ENCODE measurements at regions not wholly inside any gene's neighbourhood (a gene's known extent, or its start where the extent isn't known, plus 50 kb on each side); places are given as distances from the start of the nearest gene placed in this dataset.

- no peak for TF ChIP-seq ZBTB7A (IDR thresholded peaks at IDR 0.05; ENCODE audit: low read depth)
- peak; percentile 10; the same call in 1 of the 2 replicates for TF ChIP-seq RAD21 (IDR thresholded peaks at IDR 0.05; ENCODE audit: low read depth)
- no peak for TF ChIP-seq MAX (IDR thresholded peaks at IDR 0.05)
- TF ChIP-seq EP300 (IDR thresholded peaks at IDR 0.05; ENCODE audit: borderline replicate concordance) = no peak
- TF ChIP-seq NFIC (IDR thresholded peaks at IDR 0.05) = no peak
- no peak for TF ChIP-seq TAF1 (IDR thresholded peaks at IDR 0.05; ENCODE audit: low read depth)
- no peak for TF ChIP-seq REST (IDR thresholded peaks at IDR 0.05; ENCODE audit: low read depth)
- TF ChIP-seq CEBPB (IDR thresholded peaks at IDR 0.05) = no peak
These were observed 1242.1 kb downstream of the PLA2G4A start for GRCh38 chr1:188070848-188071247.
